ENCODE measurements at regions not wholly inside any gene's neighbourhood (a gene's known extent, or its start where the extent isn't known, plus 50 kb on each side); places are given as distances from the start of the nearest gene placed in this dataset.

DNA sequence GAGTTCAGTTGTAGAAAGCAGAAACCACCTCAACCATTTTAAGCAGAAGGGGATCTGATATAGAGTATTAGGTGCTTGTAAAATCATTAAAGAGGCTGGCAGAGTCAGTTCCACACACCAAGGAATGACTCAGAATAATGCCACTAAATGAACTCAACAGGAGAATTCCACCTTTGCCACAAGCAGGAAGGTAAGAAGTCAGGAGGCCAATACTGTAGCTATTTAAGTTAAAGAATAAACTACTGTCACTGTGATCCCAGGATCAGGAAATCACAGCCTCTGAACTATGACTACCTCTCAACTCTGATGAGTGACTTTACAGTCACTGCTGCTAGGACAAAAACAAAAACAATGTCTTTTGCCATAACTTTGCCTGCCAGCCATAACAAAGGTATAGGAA, 52.5 kb upstream of the PRMT6 start:
- no peak for TF ChIP-seq POLR2A (IDR thresholded peaks at IDR 0.05; ENCODE audit: low read depth, low read length)
- no peak for TF ChIP-seq POLR2AphosphoS5 (IDR thresholded peaks at IDR 0.05; ENCODE audit: low read depth, low read length)
- no peak for TF ChIP-seq TAF1 (IDR thresholded peaks at IDR 0.05; ENCODE audit: low read depth, low read length)
